Activated CD4-positive, alpha-beta T cell treated with anti-CD3 and anti-CD28 coated beads for 4 hours (primary cell): ENCODE measurements at regions not wholly inside any gene's neighbourhood (a gene's known extent, or its start where the extent isn't known, plus 50 kb on each side); places are given as distances from the start of the nearest gene placed in this dataset.

Experiments used
- DNase-seq, 2 donors: peaks; one replicate each; pipeline ENCODE4 v3.0.0-alpha.2; 2020

DNA sequence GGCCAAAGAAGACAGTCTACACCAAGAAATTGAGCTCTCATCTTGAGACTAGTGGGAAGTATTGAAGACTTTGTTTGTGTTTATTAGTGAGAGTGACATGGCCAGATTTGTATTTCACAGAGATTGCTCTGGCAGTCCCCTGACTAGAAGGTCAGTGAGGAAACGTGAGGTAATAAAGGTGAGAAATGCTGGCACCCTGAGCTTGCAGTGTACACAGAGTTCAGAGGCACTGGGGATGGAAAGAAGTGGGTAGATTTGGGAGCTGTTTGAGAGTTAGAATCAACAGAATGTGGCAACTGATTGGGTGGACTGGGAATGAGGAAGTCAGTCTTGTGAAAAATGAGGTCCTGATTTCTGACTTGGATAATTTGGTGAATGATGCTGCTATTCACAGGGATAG, 336.9 kb downstream of the SNAPC1 start:
- DNase-seq, result no peak

DNA sequence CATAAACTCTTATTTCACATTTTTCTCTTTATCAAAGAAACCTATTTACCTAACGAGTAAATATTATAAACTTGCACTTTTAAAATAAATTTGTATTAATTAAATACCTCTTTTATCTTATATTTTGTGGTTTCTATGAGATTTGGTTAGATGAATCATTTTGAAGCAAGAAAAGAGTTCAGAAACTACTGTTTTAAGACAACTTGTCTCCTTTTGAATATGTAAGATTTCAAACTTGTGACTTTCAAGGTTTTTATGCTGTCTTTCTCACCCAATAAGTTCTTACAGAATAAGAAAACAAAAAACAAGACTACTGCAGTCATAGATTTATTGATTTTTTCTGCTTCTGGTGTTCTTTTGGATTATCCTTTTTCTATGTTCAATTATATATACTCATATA, 339.0 kb downstream of the SNAPC1 start:
- no peak for DNase-seq

DNA sequence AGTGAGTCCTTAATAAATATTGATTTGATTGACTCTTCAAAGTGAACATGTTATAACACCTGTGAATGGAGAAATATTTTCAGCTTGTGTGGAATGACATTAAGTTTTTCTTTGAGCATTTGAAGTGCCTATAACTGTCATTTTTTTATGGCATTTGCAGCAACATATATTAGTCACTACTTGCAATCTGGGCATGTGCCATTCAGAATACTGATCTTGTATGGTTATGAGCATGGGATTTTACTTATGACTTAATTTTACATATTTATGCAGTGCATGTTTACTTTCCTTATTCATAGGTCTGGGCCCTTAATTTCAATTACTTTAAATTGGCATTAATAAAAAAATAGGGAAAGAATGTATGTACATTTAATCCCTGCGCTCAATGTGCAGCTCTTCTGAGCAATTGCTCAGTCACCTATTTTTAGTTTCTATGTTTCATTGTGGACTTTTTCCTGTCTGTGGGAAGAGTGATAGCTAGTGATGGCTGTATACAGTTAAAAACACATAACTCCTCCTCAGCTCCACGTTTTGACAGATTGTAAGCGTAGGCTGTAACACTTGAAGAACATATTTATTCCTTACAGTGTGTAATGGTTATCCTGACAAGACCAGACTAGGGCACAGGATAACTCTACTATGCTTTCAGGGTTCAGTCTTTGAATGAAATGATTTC, 339.6 kb downstream of the SNAPC1 start:
- no peak for DNase-seq

DNA sequence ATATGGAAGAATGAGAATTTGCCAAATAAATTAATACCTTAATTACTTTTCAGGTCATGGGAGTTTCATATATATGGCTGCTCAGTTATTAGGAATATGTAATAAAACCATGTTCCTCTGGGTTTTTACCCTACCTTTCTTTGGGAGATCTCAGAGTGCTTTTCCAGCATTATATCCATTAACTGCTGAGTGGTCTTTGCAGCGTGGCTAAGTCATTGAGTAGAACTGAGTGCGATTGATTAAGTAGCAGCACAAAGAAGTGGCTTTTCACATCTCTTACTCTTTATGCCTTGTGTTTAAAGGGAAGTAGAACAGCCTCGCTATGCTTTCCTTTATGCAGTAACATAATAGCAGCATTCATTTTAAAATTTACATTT, 340.1 kb downstream of the SNAPC1 start:
- DNase-seq, result no peak

DNA sequence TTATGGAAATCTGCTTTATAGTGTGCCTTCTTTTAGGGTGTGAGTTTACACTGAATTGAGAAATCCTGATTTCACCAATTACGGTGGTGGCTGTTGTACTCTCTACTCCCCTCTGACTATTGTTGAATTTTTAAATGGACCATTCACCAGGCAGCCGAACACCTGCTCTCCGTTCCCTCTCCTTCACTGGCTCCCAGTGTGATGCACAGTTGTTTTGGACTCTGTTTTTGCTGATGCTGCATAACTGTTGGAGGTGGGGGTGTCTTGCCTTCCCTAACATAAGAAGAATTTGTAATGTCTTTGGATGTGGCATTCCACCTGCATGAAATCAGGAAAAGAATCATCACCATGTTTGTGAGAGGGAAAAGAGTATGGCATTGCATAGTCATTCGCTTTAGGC, 341.2 kb downstream of the SNAPC1 start:
- no peak for DNase-seq

DNA sequence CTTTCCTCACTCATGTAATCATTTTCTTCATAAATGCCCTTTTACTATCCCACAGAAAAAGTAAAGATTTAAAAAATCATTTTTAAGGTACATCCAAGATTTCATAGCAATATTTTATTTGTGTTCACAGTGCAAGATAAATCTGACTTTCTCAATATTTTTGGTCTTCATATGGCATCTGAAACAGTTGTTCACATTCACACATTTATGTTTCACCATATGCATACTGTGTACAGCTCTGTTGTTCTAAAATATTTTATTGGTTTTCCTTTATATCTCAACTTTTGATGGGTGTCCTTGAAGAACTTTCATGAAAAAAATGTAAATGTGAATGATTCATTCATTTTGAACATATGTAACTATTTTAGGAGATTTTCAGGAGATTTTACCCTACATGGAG, 348.7 kb downstream of the SNAPC1 start:
- DNase-seq, result no peak

DNA sequence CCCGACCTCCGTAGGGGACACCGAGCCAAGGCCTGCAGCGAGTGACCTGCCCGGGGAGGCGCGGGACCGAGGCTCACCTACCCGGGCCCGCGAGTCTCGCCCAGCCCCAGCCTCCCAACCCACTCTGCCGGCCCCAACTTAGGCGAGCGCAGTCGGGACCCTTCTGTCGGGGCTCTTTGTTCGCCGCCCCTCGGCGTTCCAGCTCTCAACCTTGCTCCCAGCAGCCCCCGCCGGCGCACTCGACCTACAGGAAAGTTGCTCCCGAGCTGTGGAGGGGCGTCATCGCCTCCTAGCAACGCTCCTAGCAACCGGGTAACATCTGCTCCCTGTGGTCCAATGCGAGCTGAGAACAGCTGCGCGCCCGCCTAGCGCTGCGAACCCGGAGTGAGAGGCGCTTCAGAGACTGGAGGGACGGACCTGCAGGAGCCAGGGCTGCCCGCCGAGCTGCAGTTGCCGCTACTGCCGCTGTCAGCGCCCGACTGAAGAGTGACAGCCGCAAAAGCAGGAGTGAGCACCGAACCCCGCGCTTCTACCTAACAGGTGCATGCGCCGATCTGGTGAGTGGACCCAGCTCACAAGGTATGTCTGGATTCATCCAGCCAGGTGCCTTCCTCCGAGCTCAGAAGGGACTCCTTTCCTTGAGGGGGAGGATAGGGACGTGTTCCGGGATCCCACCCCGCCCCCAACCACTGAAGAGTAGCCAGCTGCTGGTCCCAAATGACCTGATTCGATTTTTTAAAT, 355.0 kb downstream of the SNAPC1 start:
- peak; percentile 28 to 43 for DNase-seq

DNA sequence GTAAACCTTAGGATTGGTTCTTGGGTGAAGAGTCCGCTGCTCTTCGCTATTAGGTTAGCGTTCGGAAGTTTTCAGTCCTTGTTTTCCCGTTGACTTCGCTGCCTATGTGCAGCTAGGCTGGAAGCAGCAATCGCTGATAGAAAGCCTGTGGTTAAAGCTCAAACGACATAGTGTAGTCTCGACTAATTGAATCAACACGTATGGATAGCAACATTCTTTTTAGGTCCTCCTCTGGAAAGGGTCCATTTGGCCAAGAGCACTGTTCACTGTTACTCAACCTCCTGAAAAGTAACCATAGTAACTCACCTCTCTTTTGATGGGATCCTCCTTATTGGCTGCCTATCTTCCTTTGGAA, 355.5 kb downstream of the SNAPC1 start:
- no peak for DNase-seq

DNA sequence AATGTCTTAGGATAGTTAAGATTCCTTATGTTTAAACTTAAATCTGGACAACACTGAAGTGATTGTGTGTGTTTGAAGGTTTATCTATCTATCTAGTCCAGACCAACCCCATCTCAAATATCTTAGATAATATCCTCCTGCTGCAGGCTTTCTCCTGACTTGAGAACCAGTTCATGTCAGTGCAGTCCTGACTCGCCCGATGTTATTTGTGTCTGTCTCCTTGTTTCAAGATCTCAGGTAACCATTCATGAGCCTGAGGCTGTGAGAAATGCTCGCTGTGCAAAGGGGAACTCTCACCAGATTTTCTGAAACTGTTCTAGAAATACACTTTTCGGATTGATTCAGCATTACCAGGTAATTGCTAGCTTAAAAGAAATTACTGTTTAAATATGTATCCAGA, 356.2 kb downstream of the SNAPC1 start:
- DNase-seq, result no peak

DNA sequence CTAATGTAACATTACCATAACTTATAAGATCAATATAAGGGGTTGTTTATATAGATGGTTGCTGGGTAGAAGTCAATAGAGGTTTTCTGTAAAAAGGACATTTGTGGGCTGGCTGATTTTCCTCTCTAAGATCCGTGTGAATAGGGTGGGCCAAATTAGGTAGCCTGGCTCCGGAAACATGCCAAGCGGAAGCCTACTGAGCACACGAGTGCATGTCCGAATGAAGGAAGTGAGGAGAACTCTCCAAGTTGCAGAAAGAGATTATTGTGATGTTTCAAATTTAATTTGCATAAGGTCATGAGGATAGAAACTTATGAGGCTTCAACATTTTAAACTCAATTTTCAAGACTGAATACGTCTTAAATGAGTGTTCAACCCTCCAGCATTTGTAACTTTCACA, 356.7 kb downstream of the SNAPC1 start:
- DNase-seq, result no peak

DNA sequence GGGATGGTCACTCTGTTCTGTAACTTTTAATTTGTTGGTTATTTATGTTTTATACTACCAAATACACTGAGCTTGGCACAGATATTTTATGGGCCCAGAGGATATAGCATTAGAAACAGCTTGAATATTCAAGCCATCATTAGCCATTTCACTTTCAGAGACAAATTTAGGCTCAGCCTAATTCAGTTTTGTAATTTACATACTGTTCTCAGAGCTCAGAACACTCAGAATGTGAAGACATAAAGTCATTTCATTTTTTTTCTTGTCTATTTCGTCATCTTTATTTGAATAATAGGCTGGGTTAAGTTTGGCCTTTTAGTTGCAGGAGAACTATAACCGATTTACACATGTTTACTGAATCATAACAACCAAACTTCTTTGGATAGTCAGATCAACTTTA, 361.7 kb downstream of the SNAPC1 start:
- no peak for DNase-seq

DNA sequence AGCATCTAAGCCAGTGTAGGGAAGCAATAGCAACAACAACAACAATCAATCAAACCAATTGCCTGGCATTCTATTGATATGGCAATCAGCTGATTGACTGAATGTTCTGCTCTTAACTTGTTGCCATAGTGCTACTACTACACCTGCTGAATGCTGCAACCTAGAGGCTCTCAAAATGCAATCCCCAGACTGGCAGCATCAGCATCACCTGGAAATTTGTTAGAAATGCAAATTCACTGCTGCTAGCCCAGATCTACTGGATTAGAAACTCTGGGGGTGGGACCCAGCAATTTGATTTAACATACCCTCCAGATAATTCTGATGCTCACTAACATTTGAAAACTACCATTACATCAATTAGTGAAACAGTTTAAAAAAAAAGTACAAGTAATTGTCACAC, 363.6 kb downstream of the SNAPC1 start:
- DNase-seq, result no peak

DNA sequence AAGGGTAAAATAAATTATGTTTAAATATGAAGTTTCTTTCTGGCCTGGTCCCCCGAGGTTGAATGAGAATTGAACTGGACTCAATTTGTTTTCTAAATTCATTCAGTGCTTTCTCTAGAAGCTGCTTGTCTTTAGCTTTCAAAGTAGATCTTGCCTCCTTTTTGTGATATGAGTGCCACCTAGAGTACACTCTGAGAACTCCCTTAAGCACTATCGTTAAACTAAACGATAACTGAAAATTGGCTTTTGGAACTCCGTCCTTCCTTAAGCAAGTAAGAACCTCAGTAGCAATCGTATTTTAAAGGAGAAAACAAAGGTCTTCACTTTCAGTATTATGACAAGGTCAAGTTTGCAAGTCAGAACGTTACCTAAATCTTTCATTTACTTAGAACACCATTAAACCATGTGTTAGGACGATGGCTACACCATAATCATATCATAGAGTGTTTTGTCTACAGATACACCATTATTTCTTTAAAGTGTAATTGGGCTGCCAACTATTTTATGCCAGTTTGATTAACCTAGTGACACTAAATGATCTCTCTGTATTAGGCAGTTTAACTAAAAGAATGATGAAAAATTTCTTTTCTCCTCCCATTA, 364.8 kb downstream of the SNAPC1 start:
- peak in 1 of 2 donors; percentile 14 for DNase-seq

DNA sequence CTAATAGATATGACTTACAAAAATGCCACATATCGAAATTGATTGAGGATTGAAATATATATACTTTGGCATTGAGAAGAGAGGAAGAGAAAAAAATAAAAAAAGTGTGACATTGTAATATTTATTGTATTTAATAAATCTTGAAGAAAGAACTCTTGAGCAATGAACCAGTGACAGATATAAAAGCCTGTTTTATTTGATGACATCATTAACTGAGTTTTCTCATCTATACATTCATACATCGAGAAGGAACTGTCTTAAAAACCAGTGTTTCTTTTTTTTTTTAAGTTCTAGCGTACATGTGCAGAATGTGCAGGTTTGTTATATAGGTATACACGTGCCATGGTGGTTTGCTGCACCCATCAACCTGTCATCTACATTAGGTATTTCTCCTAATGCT, 368.2 kb downstream of the SNAPC1 start:
- no peak for DNase-seq

DNA sequence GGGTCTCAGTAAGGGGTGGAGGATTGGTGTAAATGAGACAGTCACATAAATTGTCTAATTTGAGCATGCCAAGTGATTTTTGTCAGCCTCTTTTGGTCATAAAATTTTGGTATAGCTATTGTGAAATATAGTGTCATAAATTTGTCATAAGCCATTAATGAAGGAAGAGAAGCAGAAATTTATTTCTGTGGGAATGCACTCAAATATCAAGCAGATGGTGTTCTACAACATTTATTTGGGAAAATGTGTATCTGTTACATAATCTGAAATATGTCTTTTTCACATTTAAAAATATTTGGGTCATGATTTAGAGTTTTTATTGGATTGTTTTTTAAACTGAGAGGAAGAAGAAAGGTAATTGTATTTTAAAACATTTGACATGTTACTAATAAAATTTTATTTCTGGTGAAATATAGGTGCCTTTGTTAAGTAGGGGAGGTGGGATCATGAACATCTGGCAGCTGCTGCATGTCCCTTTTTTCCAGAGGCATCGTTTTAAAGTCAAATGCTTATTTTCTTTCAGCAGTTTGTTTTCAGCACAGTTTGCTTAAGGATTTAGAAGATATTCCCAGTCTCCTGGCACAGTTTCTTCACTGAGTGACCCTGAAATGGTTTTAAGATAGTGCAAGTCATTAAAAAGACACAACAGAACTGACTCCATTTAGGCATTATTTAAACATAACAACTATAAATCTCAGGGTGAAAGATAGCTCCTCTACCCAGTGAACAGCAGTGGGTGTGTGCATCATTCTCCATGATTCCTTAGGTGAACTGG, 371.7 kb downstream of the SNAPC1 start:
- DNase-seq, result no peak

DNA sequence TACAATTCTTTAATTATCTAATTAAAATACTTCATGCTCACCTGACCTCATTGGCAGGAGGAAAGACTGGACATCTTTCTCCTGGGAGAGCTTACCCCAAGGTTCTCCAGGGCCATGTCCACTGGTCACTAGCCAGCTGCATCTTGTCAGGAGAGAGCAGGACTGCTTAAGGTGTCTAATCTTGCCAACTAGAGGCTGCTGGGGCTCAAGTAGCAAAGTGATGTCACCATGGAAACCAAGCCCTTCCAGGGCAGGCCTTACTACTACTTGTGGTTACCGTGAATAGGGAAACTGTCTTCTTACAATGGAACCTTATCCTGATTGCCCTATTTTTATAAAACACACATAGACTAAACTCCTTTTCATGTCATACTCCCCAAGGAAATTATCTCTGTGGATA, 376.4 kb downstream of the SNAPC1 start:
- DNase-seq, result no peak

DNA sequence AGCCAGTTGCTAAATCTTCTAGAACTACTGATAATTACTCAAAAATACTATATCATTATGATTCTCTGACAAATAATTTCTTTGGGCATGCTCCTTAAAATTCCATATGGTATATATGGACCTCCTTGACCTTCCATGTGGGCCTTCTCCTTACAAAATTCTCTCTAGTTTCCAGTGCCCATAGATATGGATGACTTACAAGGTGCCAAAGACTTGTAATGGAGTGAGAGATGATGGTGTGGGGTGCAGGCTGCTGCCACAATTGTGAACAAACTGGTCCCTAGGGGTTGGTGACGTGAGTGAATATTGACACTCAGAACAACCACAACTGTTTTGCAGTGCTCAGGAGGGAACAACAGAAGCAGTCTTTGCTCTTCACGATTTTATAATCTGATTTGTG, 378.9 kb downstream of the SNAPC1 start:
- no peak for DNase-seq

DNA sequence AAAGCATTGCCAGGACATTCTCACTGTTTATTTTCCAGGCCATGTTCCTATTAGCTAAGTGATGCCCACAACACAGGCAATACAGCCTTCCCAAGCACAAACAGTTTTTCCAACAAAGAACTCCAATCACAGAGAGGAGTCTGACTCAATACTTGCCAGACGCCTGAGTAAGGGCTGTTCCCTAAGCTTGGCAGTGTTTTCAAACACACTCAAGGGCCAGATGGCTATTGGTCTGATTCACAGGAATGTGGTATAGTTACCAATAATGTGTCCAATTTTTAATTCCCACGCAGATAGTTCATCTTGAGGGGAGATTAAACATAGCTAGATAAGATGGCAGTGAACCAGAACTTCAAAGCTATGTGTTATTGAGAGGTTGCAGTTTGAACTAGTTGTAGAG, 381.0 kb downstream of the SNAPC1 start:
- no peak for DNase-seq

DNA sequence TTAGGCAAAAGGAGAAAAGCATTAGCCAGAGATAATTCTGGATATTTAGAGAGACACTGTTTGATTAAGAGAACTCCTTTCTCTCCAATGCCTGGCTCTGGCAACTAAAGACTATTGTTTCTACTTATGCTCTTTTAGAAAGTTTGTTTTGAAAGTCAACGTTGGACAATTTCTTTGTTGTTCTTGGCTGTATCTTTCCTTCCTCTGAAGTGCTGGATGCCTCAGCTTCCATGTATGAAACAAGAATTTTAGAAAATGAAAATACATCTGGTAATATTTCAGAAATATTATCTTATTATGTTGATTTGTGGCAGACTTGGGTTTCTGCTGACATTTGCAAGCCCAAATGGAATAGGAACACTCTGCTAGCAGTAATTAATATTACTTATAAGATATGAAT, 382.6 kb downstream of the SNAPC1 start:
- DNase-seq, result no peak

DNA sequence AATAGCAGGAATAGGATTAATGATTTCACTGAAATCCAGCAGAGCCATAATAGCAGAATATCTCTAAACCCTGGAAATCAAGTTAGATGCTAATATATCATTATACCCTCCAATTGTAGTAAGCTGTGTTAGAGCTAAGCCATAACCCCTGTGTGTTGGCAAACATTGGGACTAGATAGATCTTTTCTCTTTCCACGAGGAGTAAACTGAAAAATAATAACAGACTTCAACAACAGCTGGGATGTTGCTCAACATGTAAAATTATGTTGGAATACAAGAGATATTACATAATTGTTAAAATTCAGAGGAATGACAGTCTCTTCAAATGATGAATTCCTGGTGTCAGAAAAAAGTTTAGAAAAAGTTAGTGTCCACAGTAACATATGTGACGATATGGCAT, 383.8 kb downstream of the SNAPC1 start:
- no peak for DNase-seq

DNA sequence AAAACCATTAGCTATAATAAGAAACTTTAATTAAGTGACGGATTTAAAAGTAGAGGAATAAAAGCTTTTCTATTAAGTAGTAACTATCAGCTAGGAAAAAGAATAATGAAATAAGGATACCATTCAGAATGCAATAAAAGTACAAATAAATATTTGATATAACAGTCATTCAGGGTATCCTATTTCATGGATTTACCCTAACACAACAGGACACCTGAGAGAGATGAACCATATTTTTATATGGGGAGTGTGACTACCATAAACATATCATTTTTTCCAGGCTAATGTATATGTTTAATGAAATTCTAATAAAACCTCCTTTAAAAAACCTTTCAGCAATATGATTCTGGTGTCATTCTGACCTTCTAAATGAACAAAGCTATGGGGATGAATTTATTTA, 393.8 kb downstream of the SNAPC1 start:
- no peak for DNase-seq

DNA sequence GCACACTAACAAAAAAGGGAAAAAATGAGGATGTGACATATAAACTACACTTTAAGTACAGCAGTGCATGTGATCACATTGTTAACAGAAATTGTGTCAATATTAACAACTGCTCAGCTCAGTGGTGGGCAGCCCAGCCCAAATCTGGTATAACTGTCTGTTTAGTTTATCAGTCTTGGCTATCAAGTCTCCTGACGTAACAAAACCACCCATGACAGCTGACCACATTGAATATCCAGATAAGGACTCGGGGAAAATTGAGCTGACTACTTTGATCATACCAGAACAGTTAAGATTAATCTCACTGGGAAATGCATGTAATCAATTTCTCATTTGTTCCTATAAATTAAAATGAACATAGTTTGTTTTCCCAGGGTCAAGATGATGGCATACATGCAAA, 396.6 kb downstream of the SNAPC1 start:
- DNase-seq, result no peak

DNA sequence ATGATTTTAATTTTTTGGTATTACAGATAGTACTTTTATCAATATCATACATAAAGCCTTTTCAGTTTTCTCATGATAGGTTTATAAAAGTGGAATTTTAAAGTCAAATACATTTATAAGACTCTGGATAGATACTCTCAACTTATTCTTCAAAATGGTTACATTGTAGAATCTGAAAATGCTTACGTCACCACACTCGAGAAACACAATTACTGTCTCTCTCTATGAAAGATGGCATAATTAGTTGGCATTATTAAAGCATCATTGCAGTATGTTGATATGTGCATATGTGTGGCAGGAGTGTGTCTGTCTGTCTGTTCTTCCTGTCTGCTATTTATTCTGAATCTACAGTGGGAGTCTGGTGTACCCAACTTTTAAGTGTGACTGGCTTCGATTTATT, 397.1 kb downstream of the SNAPC1 start:
- DNase-seq, result no peak
